ENCODE measurements at regions not wholly inside any gene's neighbourhood (a gene's known extent, or its start where the extent isn't known, plus 50 kb on each side); places are given as distances from the start of the nearest gene placed in this dataset.
"Not testable (repeated sequence)": the region's sequence is repeated elsewhere in the genome, so short reads cannot be mapped to it uniquely, and the experiment has no call there.

- no peak for DNase-seq (ENCODE audit: low read depth in 1 of 2, low spot score in 1 of 2)
- in situ Hi-C loops (cut with HindIII; ENCODE audit: low pct_unique_long_range_greater_than_20kb, low sequenced_read_pairs), result no loop called here
- no peak for TF ChIP-seq JUND (IDR thresholded peaks at IDR 0.05; ENCODE audit: low read depth)
Measured at GRCh38 chr2:57399057-57399456, 647.5 kb upstream of the VRK2 start.

DNA sequence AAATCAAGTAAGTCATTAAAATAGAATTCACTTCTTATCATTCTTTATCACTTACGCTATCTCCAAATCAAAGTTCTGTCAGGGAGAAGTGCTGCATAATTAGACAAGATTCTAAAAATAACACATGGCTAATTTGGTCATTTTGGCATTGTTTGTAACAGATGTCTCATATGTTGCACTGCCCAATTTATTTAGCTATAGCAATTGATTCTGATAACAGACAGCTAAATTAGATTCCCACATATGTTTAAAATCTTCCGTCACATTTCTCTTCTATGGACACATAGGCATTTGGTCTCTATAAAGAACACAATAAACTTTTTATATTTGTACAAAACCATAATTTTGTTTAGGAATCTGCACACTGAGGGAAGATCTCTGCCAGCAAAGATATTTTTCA, 644.5 kb upstream of the VRK2 start:
- no peak for DNase-seq (ENCODE audit: low read depth in 1 of 2, low spot score in 1 of 2)
- in situ Hi-C loops (cut with HindIII; ENCODE audit: low pct_unique_long_range_greater_than_20kb, low sequenced_read_pairs), result no loop called here
- TF ChIP-seq JUND (IDR thresholded peaks at IDR 0.05; ENCODE audit: low read depth), result no peak

DNA sequence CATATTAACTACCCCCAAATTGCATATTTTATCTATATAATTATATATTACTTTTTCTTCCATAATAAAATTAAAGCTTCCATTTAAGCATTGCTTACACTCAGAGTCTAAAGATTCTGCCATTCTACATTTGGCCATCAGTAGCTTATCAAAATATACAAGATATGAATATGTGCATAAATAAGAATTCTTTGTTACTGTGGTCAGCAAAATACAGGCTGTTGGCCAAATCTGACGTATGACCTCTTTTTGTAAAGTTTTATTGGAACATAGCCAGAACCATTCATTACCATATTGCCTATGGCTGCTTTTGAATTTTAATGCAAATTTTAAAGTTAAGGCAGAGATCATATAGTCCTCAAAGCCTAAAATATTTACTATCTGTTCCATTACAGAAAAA, 643.9 kb upstream of the VRK2 start:
- no peak for DNase-seq (ENCODE audit: low read depth in 1 of 2, low spot score in 1 of 2)
- TF ChIP-seq JUND (IDR thresholded peaks at IDR 0.05; ENCODE audit: low read depth), result no peak
- in situ Hi-C loops (cut with HindIII; ENCODE audit: low pct_unique_long_range_greater_than_20kb, low sequenced_read_pairs), result no loop called here

DNA sequence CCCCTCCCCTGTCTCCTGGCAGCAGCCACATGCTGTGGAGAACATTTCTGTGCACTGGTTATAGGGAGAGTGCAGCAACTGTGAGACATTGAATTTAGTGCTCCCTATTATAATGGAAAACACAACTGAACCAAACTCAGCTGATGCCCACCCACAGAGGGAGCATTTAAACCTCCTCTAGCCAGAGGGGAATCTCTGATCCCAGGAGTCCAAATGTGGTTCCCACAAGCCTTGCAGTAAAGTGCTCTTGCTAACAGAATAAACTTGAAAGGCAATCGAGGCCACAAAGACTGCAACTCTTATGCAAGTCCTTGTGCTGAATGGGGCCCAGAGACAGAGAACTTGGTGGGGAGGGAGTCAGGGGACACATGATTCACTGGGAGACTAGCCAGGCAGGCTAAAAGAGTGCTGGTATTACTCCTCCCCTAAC, 638.8 kb upstream of the VRK2 start:
- in situ Hi-C loops (cut with HindIII; ENCODE audit: low pct_unique_long_range_greater_than_20kb, low sequenced_read_pairs), result no loop called here
- no peak for DNase-seq (ENCODE audit: low read depth in 1 of 2, low spot score in 1 of 2)
- TF ChIP-seq JUND (IDR thresholded peaks at IDR 0.05; ENCODE audit: low read depth), result no peak

GRCh38 chr2:57408587-57408986, 638.0 kb upstream of the VRK2 start:
- DNase-seq (ENCODE audit: low read depth in 1 of 2, low spot score in 1 of 2), result no peak
- in situ Hi-C loops (cut with HindIII; ENCODE audit: low pct_unique_long_range_greater_than_20kb, low sequenced_read_pairs), result no loop called here

DNA sequence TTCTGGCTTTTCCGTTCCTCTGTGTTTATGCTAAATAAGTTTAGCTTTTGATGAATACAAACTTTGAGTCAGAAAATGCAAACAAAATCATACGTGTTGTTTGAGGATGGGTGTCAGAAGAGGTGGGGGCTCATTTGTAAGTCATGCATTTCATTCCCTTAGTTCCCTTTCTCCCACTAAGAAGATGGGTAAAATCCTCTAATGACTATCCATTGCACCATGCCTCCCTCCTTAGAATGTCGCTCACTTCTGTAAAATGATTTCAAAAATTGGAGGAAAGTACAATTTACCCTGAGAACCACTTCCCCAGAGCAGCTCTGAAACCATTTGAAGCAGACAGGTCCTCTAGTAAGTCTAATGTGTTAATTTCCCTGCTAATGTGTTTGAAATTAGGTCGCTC, 629.6 kb upstream of the VRK2 start:
- DNase-seq (ENCODE audit: low read depth in 1 of 2, low spot score in 1 of 2), result no peak
- in situ Hi-C loops (cut with HindIII; ENCODE audit: low pct_unique_long_range_greater_than_20kb, low sequenced_read_pairs), result no loop called here
- TF ChIP-seq JUND (IDR thresholded peaks at IDR 0.05; ENCODE audit: low read depth), result no peak

More at GRCh38 chr2:57408587-57408986, 638.0 kb upstream of the VRK2 start:
- no peak for TF ChIP-seq JUND (IDR thresholded peaks at IDR 0.05; ENCODE audit: low read depth)

DNA sequence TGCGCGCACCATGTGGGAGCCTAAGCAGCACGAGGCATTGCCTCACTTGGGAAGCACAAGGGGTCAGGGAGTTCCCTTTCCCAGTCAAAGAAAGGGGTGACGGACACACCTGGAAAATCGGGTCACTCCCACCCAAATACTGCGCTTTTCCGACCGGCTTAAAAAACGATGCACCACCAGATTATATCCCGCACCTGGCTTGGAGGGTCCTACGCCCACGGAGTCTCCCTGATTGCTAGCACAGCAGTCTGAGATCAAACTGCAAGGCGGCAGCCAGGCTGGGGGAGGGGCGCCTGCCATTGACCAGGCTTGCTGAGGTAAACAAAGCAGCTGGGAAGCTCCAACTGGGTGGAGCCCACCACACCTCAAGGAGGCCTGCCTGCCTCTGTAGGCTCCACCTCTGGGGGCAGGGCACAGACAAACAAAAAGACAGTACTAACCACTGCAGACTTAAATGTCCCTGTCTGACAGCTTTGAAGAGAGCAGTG, 627.7 kb upstream of the VRK2 start:
- in situ Hi-C loops (cut with HindIII; ENCODE audit: low pct_unique_long_range_greater_than_20kb, low sequenced_read_pairs), result not testable (repeated sequence)

DNA sequence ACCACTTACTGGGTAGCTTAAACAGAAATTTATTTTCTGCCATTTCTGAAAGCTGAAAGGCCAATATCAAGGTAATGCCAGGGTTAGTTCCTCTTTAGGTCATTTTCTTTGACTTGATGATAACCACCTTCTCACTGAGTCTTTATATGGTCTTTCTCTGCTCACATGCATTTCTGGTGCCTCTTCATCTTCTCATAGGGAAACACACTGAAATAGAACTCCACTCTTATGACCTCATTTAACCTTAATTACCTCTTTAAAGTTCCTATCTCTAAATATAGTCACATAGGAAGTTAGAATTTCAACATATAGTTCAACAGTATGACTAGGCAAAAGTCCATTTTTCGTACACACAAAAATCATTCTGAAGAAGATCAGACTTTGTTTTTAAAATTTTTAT, 616.8 kb upstream of the VRK2 start:
- no peak for DNase-seq (ENCODE audit: low read depth in 1 of 2, low spot score in 1 of 2)

More for the DNA sequence above, 627.7 kb upstream of the VRK2 start:
- not testable (repeated sequence) for DNase-seq (ENCODE audit: low read depth in 1 of 2, low spot score in 1 of 2)

GRCh38 chr2:57432528-57432927, 614.1 kb upstream of the VRK2 start:
- in situ Hi-C loops (cut with HindIII; ENCODE audit: low pct_unique_long_range_greater_than_20kb, low sequenced_read_pairs), result no loop called here
- TF ChIP-seq JUND (IDR thresholded peaks at IDR 0.05; ENCODE audit: low read depth), result no peak
- no peak for DNase-seq (ENCODE audit: low read depth in 1 of 2, low spot score in 1 of 2)

More for the DNA sequence above, 616.8 kb upstream of the VRK2 start:
- TF ChIP-seq JUND (IDR thresholded peaks at IDR 0.05; ENCODE audit: low read depth), result no peak
- in situ Hi-C loops (cut with HindIII; ENCODE audit: low pct_unique_long_range_greater_than_20kb, low sequenced_read_pairs), result no loop called here

DNA sequence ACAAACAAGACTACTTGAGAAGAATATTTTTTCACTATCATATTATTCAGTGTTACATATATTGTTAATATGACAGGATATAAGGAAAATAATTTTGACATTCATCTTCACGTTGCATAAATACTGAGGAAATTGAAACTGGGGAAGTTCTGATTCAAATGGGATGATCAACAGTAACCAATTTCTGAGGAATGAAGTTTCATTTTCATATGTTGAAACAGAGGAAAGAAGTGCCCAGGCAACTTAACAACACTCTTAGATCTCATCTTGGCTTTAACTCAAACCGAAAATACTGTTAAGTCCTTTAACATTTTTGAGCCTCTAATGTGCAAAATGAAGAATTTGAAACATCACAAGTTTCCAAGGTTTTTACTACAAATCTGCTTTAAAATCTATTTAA, 612.2 kb upstream of the VRK2 start:
- DNase-seq (ENCODE audit: low read depth in 1 of 2, low spot score in 1 of 2), result no peak
- TF ChIP-seq JUND (IDR thresholded peaks at IDR 0.05; ENCODE audit: low read depth), result no peak
- in situ Hi-C loops (cut with HindIII; ENCODE audit: low pct_unique_long_range_greater_than_20kb, low sequenced_read_pairs), result no loop called here

DNA sequence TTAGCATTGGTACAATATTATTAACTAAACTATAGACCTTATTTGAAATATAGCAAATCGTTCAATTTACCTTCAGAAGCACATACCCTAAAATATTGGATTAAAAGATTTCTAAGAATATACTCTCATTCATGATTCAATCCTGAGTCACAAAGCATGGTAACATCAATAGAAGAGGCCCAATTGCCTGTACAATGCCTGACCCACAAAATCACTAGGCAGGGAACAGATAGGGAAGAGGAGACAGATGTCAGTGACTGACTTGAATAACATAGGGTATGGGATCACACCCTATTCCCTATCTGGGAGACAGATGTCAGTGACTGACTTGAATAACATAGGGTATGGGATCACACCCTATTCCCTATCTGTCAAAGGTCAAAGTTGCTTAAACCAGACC, 611.6 kb upstream of the VRK2 start:
- in situ Hi-C loops (cut with HindIII; ENCODE audit: low pct_unique_long_range_greater_than_20kb, low sequenced_read_pairs), result no loop called here
- DNase-seq (ENCODE audit: low read depth in 1 of 2, low spot score in 1 of 2), result no peak
- no peak for TF ChIP-seq JUND (IDR thresholded peaks at IDR 0.05; ENCODE audit: low read depth)

DNA sequence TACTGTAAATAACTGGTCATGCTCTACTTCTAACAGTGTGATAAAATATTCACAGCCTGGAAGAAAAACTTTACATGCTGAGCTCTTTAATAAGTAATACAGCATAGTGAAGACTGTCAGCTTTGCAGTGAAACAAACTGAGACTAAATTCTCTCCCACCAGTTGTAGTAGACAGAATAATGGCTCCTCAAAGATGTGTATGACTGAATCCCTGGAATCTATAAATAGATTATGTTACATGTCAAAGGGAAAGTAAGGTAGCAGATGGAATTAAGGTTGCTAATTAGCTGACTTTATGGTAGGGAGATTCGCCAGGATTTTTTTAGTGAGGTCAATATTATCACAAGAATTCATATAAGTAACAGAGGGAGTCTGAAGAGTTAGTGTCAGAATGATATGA, 609.5 kb upstream of the VRK2 start:
- in situ Hi-C loops (cut with HindIII; ENCODE audit: low pct_unique_long_range_greater_than_20kb, low sequenced_read_pairs), result no loop called here
- TF ChIP-seq JUND (IDR thresholded peaks at IDR 0.05; ENCODE audit: low read depth), result no peak
- DNase-seq (ENCODE audit: low read depth in 1 of 2, low spot score in 1 of 2), result no peak

DNA sequence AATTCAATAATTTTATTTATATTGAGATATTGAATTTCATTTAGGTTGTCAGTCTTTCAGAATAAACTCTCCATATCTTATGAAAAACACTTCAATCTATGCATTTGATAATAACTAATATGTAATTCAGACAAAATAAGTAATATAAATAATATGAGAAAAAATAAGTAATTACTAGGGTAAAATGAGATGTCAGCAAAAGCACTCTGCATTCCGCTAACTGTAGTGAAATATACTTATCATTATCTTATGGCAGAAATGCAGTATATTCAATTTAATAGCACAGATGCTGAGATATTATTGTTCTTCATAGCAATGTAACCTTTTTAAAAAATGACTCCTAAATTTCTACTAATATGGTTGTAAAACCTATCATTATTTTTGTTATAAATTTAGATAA, 606.2 kb upstream of the VRK2 start:
- in situ Hi-C loops (cut with HindIII; ENCODE audit: low pct_unique_long_range_greater_than_20kb, low sequenced_read_pairs), result no loop called here
- no peak for DNase-seq (ENCODE audit: low read depth in 1 of 2, low spot score in 1 of 2)
- no peak for TF ChIP-seq JUND (IDR thresholded peaks at IDR 0.05; ENCODE audit: low read depth)

- in situ Hi-C loops (cut with HindIII; ENCODE audit: low pct_unique_long_range_greater_than_20kb, low sequenced_read_pairs), result no loop called here
- TF ChIP-seq JUND (IDR thresholded peaks at IDR 0.05; ENCODE audit: low read depth), result no peak
- DNase-seq (ENCODE audit: low read depth in 1 of 2, low spot score in 1 of 2), result no peak
Measured at GRCh38 chr2:57443086-57443485, 603.5 kb upstream of the VRK2 start.

All from T47D (cell line).